HCT116 (cell line): ENCODE measurements at regions not wholly inside any gene's neighbourhood (a gene's known extent, or its start where the extent isn't known, plus 50 kb on each side); places are given as distances from the start of the nearest gene placed in this dataset.

Source experiments
- ATAC-seq: fragments of 200-7000 bp; cut with Tn5 transposase; 2 replicates; pipeline ENCODE4 v1.9.1; 2020; ENCODE audit warnings: mild to moderate bottlenecking, moderate library complexity
- BruUV-seq: library from RNA; stranded (reverse); fragments of 400-500 nt; replicated peaks from 2 replicates; lab custom pipeline; 2021; lab: Mats Ljungman, UMichigan
- CTCF ChIA-PET: fragments of 300-600 bp; sonication (Branson Sonifier 250); formaldehyde crosslinking; loops from one replicate; lab custom pipeline; 2021; ENCODE audit warnings: antibody characterized with exemption; lab: Charles Lee
- POLR2A ChIA-PET: fragments of 300-600, 350-600 bp; sonication (Branson Sonifier 250); formaldehyde crosslinking; loops from one replicate; lab custom pipeline; 2021; ENCODE audit warnings: antibody characterized with exemption; lab: Charles Lee
- RAD21 ChIA-PET, 2 experiments: fragments of 300-600 bp; sonication (Branson Sonifier 250); formaldehyde crosslinking; loops; one replicate each; lab custom pipeline; 2023; ENCODE audit warnings: low total read pairs in 2 of 2; ENCODE audit not compliant: uncharacterized antibody in 2 of 2, unreplicated experiment in 2 of 2, low non-redundant PET in 1 of 2; lab: Charles Lee
- DNase-seq: peaks from one replicate; pipeline ENCODE4 v3.0.0-alpha.2; 2010; ENCODE audit warnings: low read depth, low spot score
- H2AFZ ChIP-seq: fragments of 200-600 bp; shearing (Covaris generic), sonication (generic); 2 replicates; pipeline ENCODE4 v1.6.1; 2017; ENCODE audit warnings: low read depth, mixed run types, mixed read lengths, antibody characterized with exemption, low read length; ENCODE audit not compliant: poor library complexity, severe bottlenecking
- H3K27ac ChIP-seq: 2 replicates; pipeline ENCODE4 v1.5.1; 2012; ENCODE audit warnings: low read depth, low read length
- H3K27me3 ChIP-seq: fragments of 200-600 bp; sonication (generic); 2 replicates; pipeline ENCODE4 v1.6.1; 2016; ENCODE audit warnings: mixed run types, low read length, mixed read lengths; ENCODE audit not compliant: insufficient read depth
- H3K36me3 ChIP-seq, 2 experiments: fragments of 200-500 bp in 1 of 2; fragments of 200-600 bp in 1 of 2; sonication (Bioruptor generic) in 1 of 2; sonication (generic) in 1 of 2; 2 replicates each; pipeline versions ENCODE4 v1.5.1 to v1.6.1; 2014 to 2016; ENCODE audit warnings: low read length in 2 of 2, inconsistent platforms in 1 of 2, mixed read lengths in 1 of 2, mixed run types in 1 of 2; ENCODE audit not compliant: insufficient read depth in 2 of 2, control insufficient read depth in 1 of 2
- H3K4me1 ChIP-seq, 2 experiments: fragments of 200-600 bp in 1 of 2; sonication (generic) in 1 of 2; 2 replicates each; pipeline versions ENCODE4 v1.5.1 to v1.6.1; 2012 to 2017; ENCODE audit warnings: low read length in 2 of 2, inconsistent platforms in 1 of 2, mild to moderate bottlenecking in 1 of 2, mixed read lengths in 1 of 2, mixed run types in 1 of 2, moderate library complexity in 1 of 2; ENCODE audit not compliant: insufficient read depth in 2 of 2, control insufficient read depth in 1 of 2
- H3K4me2 ChIP-seq: fragments of 200-600 bp; sonication (generic); 2 replicates; pipeline ENCODE4 v1.6.1; 2017; ENCODE audit warnings: mixed run types, low read length, mixed read lengths
- H3K4me3 ChIP-seq, 2 experiments: fragments of 200-600 bp in 1 of 2; sonication (generic) in 1 of 2; replicated peaks in 1 of 2; 2 replicates each; pipeline ENCODE4 v1.5.1; 2011 to 2016; ENCODE audit warnings: low read length in 2 of 2, control low read depth in 1 of 2, low read depth in 1 of 2, mild to moderate bottlenecking in 1 of 2, mixed read lengths in 1 of 2, mixed run types in 1 of 2
- H3K79me2 ChIP-seq: fragments of 200-600 bp; sonication (generic); 2 replicates; pipeline ENCODE4 v1.6.1; 2017; ENCODE audit warnings: mild to moderate bottlenecking, mixed run types, low read length, moderate library complexity, mixed read lengths; ENCODE audit not compliant: insufficient read depth
- H3K9ac ChIP-seq: fragments of 200-600 bp; sonication (generic); 2 replicates; pipeline ENCODE4 v1.6.1; 2016; ENCODE audit warnings: low read length, mixed read lengths
- H3K9me2 ChIP-seq: fragments of 200-600 bp; sonication (generic), shearing (Covaris generic); 2 replicates; pipeline ENCODE4 v1.6.1; 2017; ENCODE audit warnings: mixed run types, mild to moderate bottlenecking, moderate library complexity; ENCODE audit not compliant: insufficient read depth
- H3K9me3 ChIP-seq, 2 experiments: fragments of 200-500 bp in 1 of 2; fragments of 200-600 bp in 1 of 2; sonication (Bioruptor generic) in 1 of 2; sonication (generic) in 1 of 2; 2 replicates each; pipeline ENCODE4 v1.6.1; 2014 to 2017; ENCODE audit warnings: low read length in 2 of 2, mixed read lengths in 2 of 2, inconsistent platforms in 1 of 2, low read depth in 1 of 2, mild to moderate bottlenecking in 1 of 2, mixed run types in 1 of 2, moderate library complexity in 1 of 2; ENCODE audit not compliant: control insufficient read depth in 1 of 2, insufficient read depth in 1 of 2
- H4K20me1 ChIP-seq: fragments of 200-600 bp; sonication (generic), shearing (Covaris generic); 2 replicates; pipeline ENCODE4 v1.6.1; 2017; ENCODE audit warnings: mixed run types, mild to moderate bottlenecking, moderate library complexity; ENCODE audit not compliant: insufficient read depth
- CEBPB ChIP-seq: IDR thresholded peaks from 2 replicates; pipeline ENCODE4 v1.6.1; 2012; ENCODE audit warnings: low read depth
- ELF1 ChIP-seq: IDR thresholded peaks from 2 replicates; pipeline ENCODE4 v1.6.1; 2012; ENCODE audit warnings: low read depth, borderline replicate concordance
- EZH2 ChIP-seq: fragments of 200-600 bp; sonication (generic); IDR thresholded peaks from 2 replicates; pipeline ENCODE4 v1.6.1; 2017; ENCODE audit warnings: antibody characterized with exemption, mixed run types
- MAX ChIP-seq: IDR thresholded peaks from 2 replicates; pipeline ENCODE4 v1.6.1; 2012
- POLR2A ChIP-seq: IDR thresholded peaks from 2 replicates; pipeline ENCODE4 v1.7.0; 2011; ENCODE audit warnings: borderline replicate concordance; ENCODE audit not compliant: insufficient read depth, insufficient read length; ENCODE audit errors: extremely low read depth
- POLR2AphosphoS5 ChIP-seq: IDR thresholded peaks from 2 replicates; pipeline ENCODE4 v1.6.1; 2011; ENCODE audit warnings: mild to moderate bottlenecking, low read depth, low read length, moderate library complexity
- RAD21 ChIP-seq: IDR thresholded peaks from 2 replicates; pipeline ENCODE4 v1.6.1; 2012; ENCODE audit warnings: low read depth, mild to moderate bottlenecking
- SIN3A ChIP-seq: IDR thresholded peaks from 2 replicates; pipeline ENCODE4 v1.6.1; 2012; ENCODE audit warnings: low read depth
- SP1 ChIP-seq: IDR thresholded peaks from 2 replicates; pipeline ENCODE4 v1.6.1; 2012; ENCODE audit warnings: low read depth
- ZNF274 ChIP-seq: fragments of 200-500 bp; sonication (Bioruptor generic); IDR thresholded peaks from 2 replicates; pipeline ENCODE4 v1.6.1; 2014; ENCODE audit warnings: mild to moderate bottlenecking, low read depth, low read length, inconsistent platforms
- intact Hi-C: fragments of 100-400 bp; cut with micrococcal nuclease; formaldehyde crosslinking; loops from 2 replicates; pipeline ENCODE4 v1.10.0; 2022
- TF ChIP-seq, protein P1 (sequence below): IDR thresholded peaks from 2 replicates; pipeline ENCODE4 v1.6.1; 2012
- TF ChIP-seq, protein P2 (sequence below): IDR thresholded peaks from 2 replicates; pipeline ENCODE4 v1.6.1; 2012; ENCODE audit warnings: low read depth

- H3K4me1 ChIP-seq, result peaks cover 29 to 36% of the 10 kb centered on the region in 2 experiments
- H3K27ac ChIP-seq, result no peak overlapping the region
- H3K4me3 ChIP-seq, result no peak overlapping the region
- ChIA-PET POLR2A (no interaction called here), CTCF (interaction anchor here (1.2 kb wide), 2 partner anchors 22 to 248 kb away, joined by 4 to 5 read pairs; no protein-coding TSS in a partner anchor), RAD21 (no interaction called here)
- H2AFZ ChIP-seq, result no peak overlapping the region
- TF ChIP-seq, protein P1, sequence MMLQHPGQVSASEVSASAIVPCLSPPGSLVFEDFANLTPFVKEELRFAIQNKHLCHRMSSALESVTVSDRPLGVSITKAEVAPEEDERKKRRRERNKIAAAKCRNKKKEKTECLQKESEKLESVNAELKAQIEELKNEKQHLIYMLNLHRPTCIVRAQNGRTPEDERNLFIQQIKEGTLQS, result no peak
- TF ChIP-seq POLR2A, result no peak
- no peaks in the 10 kb centered on the region for H3K9me2 ChIP-seq
- H3K27me3 ChIP-seq, result no peaks in the 10 kb centered on the region
- H3K9ac ChIP-seq, result no peak overlapping the region
- BruUV-seq, result no TSS peak
- H3K36me3 ChIP-seq, result no peaks in the 10 kb centered on the region
- H3K79me2 ChIP-seq, result no peaks in the 10 kb centered on the region
- no peaks in the 10 kb centered on the region for H4K20me1 ChIP-seq
- intact Hi-C loops, result no loop called here
- H3K4me2 ChIP-seq, result no peak overlapping the region
- DNase-seq (no peak), ATAC-seq (no peak)
- no peaks in the 10 kb centered on the region for H3K9me3 ChIP-seq
Measured at GRCh38 chr6:53741034-53741823, 53.6 kb upstream of the LRRC1 start.

DNA sequence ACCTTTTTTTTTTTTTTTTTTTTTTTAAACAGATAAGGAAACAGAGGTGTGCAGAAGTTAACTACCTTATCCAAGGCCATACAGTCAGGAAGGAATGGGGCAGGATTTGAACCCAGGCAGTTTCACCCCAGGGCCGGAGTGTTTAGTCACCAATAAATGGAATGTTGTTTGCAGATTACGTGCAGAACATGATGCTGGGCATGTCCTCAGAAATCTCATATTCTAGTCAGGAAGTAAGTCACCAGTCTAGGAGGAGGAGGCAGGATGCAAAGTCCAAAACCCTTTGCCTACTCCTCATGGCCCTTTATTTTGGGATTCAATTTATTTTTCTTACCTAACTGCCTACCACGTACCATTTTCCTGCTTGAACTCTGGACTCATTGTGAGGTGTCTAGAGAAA, 57.1 kb upstream of the LRRC1 start:
- RAD21 ChIA-PET, result no interaction called here
- no peak for TF ChIP-seq POLR2AphosphoS5
- no peak for TF ChIP-seq SIN3A
- no peak for TF ChIP-seq EZH2
- no peak for TF ChIP-seq ZNF274
- no peak for TF ChIP-seq CEBPB
- TF ChIP-seq ELF1, result no peak
- TF ChIP-seq, protein P2, sequence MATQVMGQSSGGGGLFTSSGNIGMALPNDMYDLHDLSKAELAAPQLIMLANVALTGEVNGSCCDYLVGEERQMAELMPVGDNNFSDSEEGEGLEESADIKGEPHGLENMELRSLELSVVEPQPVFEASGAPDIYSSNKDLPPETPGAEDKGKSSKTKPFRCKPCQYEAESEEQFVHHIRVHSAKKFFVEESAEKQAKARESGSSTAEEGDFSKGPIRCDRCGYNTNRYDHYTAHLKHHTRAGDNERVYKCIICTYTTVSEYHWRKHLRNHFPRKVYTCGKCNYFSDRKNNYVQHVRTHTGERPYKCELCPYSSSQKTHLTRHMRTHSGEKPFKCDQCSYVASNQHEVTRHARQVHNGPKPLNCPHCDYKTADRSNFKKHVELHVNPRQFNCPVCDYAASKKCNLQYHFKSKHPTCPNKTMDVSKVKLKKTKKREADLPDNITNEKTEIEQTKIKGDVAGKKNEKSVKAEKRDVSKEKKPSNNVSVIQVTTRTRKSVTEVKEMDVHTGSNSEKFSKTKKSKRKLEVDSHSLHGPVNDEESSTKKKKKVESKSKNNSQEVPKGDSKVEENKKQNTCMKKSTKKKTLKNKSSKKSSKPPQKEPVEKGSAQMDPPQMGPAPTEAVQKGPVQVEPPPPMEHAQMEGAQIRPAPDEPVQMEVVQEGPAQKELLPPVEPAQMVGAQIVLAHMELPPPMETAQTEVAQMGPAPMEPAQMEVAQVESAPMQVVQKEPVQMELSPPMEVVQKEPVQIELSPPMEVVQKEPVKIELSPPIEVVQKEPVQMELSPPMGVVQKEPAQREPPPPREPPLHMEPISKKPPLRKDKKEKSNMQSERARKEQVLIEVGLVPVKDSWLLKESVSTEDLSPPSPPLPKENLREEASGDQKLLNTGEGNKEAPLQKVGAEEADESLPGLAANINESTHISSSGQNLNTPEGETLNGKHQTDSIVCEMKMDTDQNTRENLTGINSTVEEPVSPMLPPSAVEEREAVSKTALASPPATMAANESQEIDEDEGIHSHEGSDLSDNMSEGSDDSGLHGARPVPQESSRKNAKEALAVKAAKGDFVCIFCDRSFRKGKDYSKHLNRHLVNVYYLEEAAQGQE, result no peak
- TF ChIP-seq MAX, result no peak
- no peak for TF ChIP-seq SP1
- no peak for TF ChIP-seq RAD21
- TF ChIP-seq, all 23 proteins: peak for 0
- H3K27ac ChIP-seq, result no peak overlapping the region

More for the DNA sequence above, 57.1 kb upstream of the LRRC1 start:
- DNase-seq (no peak), ATAC-seq (no peak)
- no peaks in the 10 kb centered on the region for H3K9me2 ChIP-seq
- no peaks in the 10 kb centered on the region for H4K20me1 ChIP-seq
- H3K9ac ChIP-seq, result no peak overlapping the region
- no peaks in the 10 kb centered on the region for H3K36me3 ChIP-seq
- H3K4me1 ChIP-seq, result peaks cover 40 to 55% of the 10 kb centered on the region in 2 experiments
- no peaks in the 10 kb centered on the region for H3K79me2 ChIP-seq
- no peaks in the 10 kb centered on the region for H3K9me3 ChIP-seq
- H3K4me2 ChIP-seq, result 0 out of 2 replicates have a peak overlapping the region, but pooled peaks have one; percentile 7
- no peak overlapping the region for H3K4me3 ChIP-seq
- intact Hi-C loops, result no loop called here
- ChIA-PET CTCF (interaction anchor here (0.8 kb wide), 1 partner anchor 9 kb away, joined by 3 read pairs; no protein-coding TSS in a partner anchor), POLR2A (no interaction called here)
- no peak overlapping the region for H2AFZ ChIP-seq
- H3K27me3 ChIP-seq, result no peaks in the 10 kb centered on the region
- no TSS peak for BruUV-seq
